Hindlimb muscle (tissue), 1 donor: ENCODE measurements at regions not wholly inside any gene's neighbourhood (a gene's known extent, or its start where the extent isn't known, plus 50 kb on each side); places are given as distances from the start of the nearest gene placed in this dataset.
"Not testable (repeated sequence)": the region's sequence is repeated elsewhere in the genome, so short reads cannot be mapped to it uniquely, and the experiment has no call there.

Experiments used
- DNase-seq: peaks from one replicate; pipeline ENCODE4 v3.0.0-alpha.2; 2013

- DNase-seq = no peak
Observed at GRCh38 chr6:9927275-9927674, 487.6 kb downstream of the TFAP2A start.

GRCh38 chr6:9924971-9925370 is 489.9 kb downstream of the TFAP2A start:
- DNase-seq = no peak

- DNase-seq = no peak
Observed at GRCh38 chr6:9921366-9921765, 493.5 kb downstream of the TFAP2A start.

- no peak for DNase-seq
Observed at GRCh38 chr6:9914951-9915350, 499.9 kb downstream of the TFAP2A start.

- no peak for DNase-seq
Observed at GRCh38 chr6:9901376-9901775, 513.5 kb downstream of the TFAP2A start.

- no peak for DNase-seq
Observed at GRCh38 chr6:9896806-9897205, 518.1 kb downstream of the TFAP2A start.

- DNase-seq = no peak
Observed at GRCh38 chr6:9890893-9891292, 524.0 kb downstream of the TFAP2A start.

- DNase-seq = no peak
Observed at GRCh38 chr6:9890469-9890868, 524.4 kb downstream of the TFAP2A start.

GRCh38 chr6:9878535-9878934 is 536.3 kb downstream of the TFAP2A start:
- no peak for DNase-seq

- DNase-seq = no peak
Observed at GRCh38 chr6:9875605-9876353, 539.1 kb downstream of the TFAP2A start.

- DNase-seq = no peak
Observed at GRCh38 chr6:9862603-9863167, 552.2 kb downstream of the TFAP2A start.

- DNase-seq = no peak
Observed at GRCh38 chr6:9851541-9852380, 563.1 kb downstream of the TFAP2A start.

- DNase-seq = no peak
Observed at GRCh38 chr6:9851006-9851405, 563.9 kb downstream of the TFAP2A start.

- DNase-seq = no peak
Observed at GRCh38 chr6:9848094-9848493, 566.8 kb downstream of the TFAP2A start.

- no peak for DNase-seq
Observed at GRCh38 chr6:9841886-9842725, 572.8 kb downstream of the TFAP2A start.

GRCh38 chr6:9834233-9834632 is 580.6 kb downstream of the TFAP2A start:
- DNase-seq = no peak

GRCh38 chr6:9831783-9832182 is 583.1 kb downstream of the TFAP2A start:
- no peak for DNase-seq

GRCh38 chr6:9830808-9831207 is 584.1 kb downstream of the TFAP2A start:
- DNase-seq = no peak

- no peak for DNase-seq
Observed at GRCh38 chr6:9825526-9825925, 589.3 kb downstream of the TFAP2A start.

GRCh38 chr6:9810727-9811126 is 604.1 kb downstream of the TFAP2A start:
- DNase-seq = not testable (repeated sequence)

- no peak for DNase-seq
Observed at GRCh38 chr6:9810286-9810685, 604.6 kb downstream of the TFAP2A start.

- no peak for DNase-seq
Observed at GRCh38 chr6:9806195-9806594, 608.7 kb downstream of the TFAP2A start.
